Natural killer cell (primary cell): ENCODE measurements at regions not wholly inside any gene's neighbourhood (a gene's known extent, or its start where the extent isn't known, plus 50 kb on each side); places are given as distances from the start of the nearest gene placed in this dataset.

Source experiments
- ATAC-seq, 3 donors: fragments of 150-1000 bp in 2 of 3; fragments of 200-7000 bp in 1 of 3; cut with Tn5 transposase; 1 replicate in 1 of 3; 2 replicates in 2 of 3; pipeline ENCODE4 v1.10.0; 2021; ENCODE audit warnings: mild to moderate bottlenecking in 2 of 3, moderate library complexity in 2 of 3
- DNase-seq, 2 donors: peaks; one replicate each; pipeline versions ENCODE4 v3.0.0 to v3.0.0-alpha.2; 2013 to 2021; ENCODE audit warnings: mixed read lengths in 1 of 2
- H3K27ac ChIP-seq: one replicate; pipeline ENCODE4 v1.5.1; 2013; ENCODE audit warnings: mild to moderate bottlenecking, low read length
- H3K27me3 ChIP-seq: one replicate; pipeline ENCODE4 v1.6.1; 2013; ENCODE audit warnings: low read length; ENCODE audit not compliant: control insufficient read depth, insufficient read depth
- H3K36me3 ChIP-seq: one replicate; pipeline ENCODE4 v1.6.1; 2013; ENCODE audit warnings: low read length; ENCODE audit not compliant: control insufficient read depth, insufficient read depth
- H3K4me1 ChIP-seq: one replicate; pipeline ENCODE4 v1.6.1; 2013; ENCODE audit warnings: low read length; ENCODE audit not compliant: control insufficient read depth, insufficient read depth
- H3K4me3 ChIP-seq: one replicate; pipeline ENCODE4 v1.5.1; 2013; ENCODE audit warnings: low read length
- H3K9me3 ChIP-seq: one replicate; pipeline ENCODE4 v1.6.1; 2013; ENCODE audit warnings: low read length; ENCODE audit not compliant: control insufficient read depth, insufficient read depth
- H3K27ac Mint-ChIP-seq, 2 donors: one replicate each; pipeline ENCODE4 v1.8.0; 2022; ENCODE audit warnings: mild to moderate bottlenecking in 2 of 2, mixed read lengths in 2 of 2, moderate library complexity in 1 of 2
- H3K27me3 Mint-ChIP-seq, 2 donors: one replicate each; pipeline ENCODE4 v1.8.0; 2022; ENCODE audit warnings: low read depth in 2 of 2, mixed read lengths in 2 of 2
- H3K36me3 Mint-ChIP-seq: one replicate; pipeline ENCODE4 v1.8.0; 2022; ENCODE audit warnings: mixed read lengths
- H3K4me1 Mint-ChIP-seq, 2 donors: one replicate each; pipeline ENCODE4 v1.8.0; 2022; ENCODE audit warnings: mixed read lengths in 2 of 2
- H3K4me3 Mint-ChIP-seq: one replicate; pipeline ENCODE4 v1.8.0; 2022; ENCODE audit warnings: mild to moderate bottlenecking, moderate library complexity, mixed read lengths
- H3K9me3 Mint-ChIP-seq, 2 donors: one replicate each; pipeline ENCODE4 v1.8.0; 2022; ENCODE audit warnings: mixed read lengths in 2 of 2
- CTCF ChIP-seq: fragments of 200-600 bp; IDR thresholded peaks from one replicate; pipeline ENCODE4 v1.8.0; 2022; ENCODE audit warnings: antibody characterized with exemption
- WGBS: methylation state at CpG from one replicate; pipeline ENCODE4 v1.1.7; 2013; ENCODE audit warnings: missing lambda C conversion rate; ENCODE audit not compliant: insufficient coverage; 5-methylcytosine and 5-hydroxymethylcytosine counted together
- intact Hi-C: fragments of 100-400 bp; cut with micrococcal nuclease; formaldehyde crosslinking; loops from one replicate; pipeline ENCODE4 v1.14.2; 2022

DNA sequence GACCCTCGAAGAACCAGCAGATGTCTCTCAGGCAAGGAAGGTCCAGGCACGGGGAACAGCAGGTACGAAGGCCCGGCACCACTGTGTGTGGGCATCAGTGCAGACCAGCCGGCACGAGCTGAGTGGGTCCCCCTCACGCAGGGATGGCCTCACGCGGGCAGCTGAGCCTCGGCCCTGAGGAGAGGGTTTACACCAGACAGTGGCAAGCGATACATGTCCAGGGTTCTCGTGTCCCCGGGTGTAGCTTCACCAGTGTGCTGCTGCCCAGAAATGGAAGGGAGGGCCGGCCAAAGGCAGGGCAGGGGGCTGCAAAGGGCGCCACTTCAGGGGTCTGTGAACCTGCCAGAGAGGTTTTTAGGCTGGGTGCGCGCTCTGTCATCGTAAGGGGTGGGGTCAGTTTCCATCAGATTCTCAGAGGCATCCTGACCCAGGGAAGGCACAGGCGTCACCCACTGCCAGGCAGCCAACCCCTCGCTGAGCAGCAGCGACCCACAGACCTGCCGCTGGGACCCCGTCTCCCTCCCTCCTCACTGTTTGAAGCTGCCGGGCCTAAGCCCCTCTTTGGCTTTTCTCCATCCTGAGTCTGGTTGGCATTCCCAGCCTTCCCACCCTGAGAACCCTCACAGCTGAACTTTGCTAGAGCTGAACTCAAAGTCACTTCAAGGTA lies 107.0 kb downstream of the CPZ start:
- Histone ChIP-seq H3K4me3 (no peak overlapping the region), H3K4me1 (no peaks in the 10 kb centered on the region), H3K27me3 (no peaks in the 10 kb centered on the region), H3K36me3 (no peaks in the 10 kb centered on the region), H3K9me3 (no peaks in the 10 kb centered on the region), H3K27ac (no peak overlapping the region)
- ATAC-seq = peak in 1 of 3 donors; percentile 19
- Mint-ChIP-seq H3K4me1 (no peaks in the 10 kb centered on the region), H3K27me3 (no peaks in the 10 kb centered on the region), H3K9me3 (no peaks in the 10 kb centered on the region), H3K36me3 (no peaks in the 10 kb centered on the region), H3K27ac (no peak overlapping the region), H3K4me3 (no peak overlapping the region)
- no peak for TF ChIP-seq CTCF
- WGBS = 87% methylated on average over 24 of the region's 24 CpGs
- intact Hi-C loops = no loop called here
- no peak for DNase-seq

DNA sequence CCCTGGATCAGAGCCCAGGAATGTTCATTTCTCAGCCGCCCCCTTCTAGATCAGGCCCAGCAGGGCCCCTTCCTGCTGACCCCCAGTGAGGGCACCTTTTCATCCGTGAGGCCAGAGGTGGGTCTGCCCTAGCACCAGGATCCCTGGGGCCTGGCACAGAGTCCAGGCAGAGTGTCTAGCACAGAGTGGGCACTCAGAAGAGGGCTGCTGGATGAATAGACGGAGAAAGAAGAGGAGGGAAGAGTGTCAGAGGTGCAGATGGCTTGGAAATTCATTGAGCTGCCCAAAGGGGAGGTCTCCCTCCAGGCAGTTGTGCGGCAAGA lies 106.5 kb downstream of the CPZ start:
- WGBS = 83% methylated on average over 4 of the region's 4 CpGs

DNA sequence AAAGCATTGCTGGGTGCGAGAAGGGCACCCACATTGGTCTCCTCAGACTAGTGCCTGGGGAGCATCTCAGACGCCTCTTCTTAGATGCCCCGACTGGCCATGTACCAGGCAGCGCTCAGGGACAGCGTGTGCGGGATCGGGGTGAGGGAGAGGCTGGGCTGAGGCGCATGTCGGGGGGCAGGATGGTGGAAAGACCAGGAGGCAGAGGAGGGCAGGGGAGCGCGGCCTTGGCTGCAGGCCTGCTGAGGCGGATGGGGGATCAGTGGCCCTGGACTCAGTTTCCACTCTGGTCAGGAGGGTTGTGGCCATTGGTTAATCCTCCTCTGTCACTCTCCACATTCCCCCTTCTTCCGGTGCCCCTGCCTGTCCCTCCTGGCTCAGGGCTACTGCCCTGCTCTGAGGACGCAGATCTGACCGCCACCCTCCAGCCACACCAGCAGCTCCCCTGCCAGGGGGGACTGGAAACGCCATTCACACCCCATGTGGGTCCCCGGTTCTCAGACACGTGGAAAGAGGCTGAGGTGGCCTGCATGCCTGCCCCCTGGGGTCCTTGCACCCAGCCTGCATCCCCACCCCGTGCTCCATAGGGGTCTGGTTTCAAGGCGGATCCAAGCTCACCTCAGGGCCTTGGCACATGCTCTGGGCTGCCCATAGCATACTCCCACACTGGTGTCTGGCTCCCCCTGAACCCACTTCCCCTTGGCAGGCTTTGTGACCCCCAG lies 105.9 kb downstream of the CPZ start:
- H3K27me3 Mint-ChIP-seq = peaks cover 0 to 4% of the 10 kb centered on the region in 2 donors
- Histone ChIP-seq H3K4me1 (no peaks in the 10 kb centered on the region), H3K27ac (no peak overlapping the region), H3K9me3 (no peaks in the 10 kb centered on the region), H3K27me3 (no peaks in the 10 kb centered on the region), H3K36me3 (no peaks in the 10 kb centered on the region), H3K4me3 (no peak overlapping the region)
- no peaks in the 10 kb centered on the region for H3K36me3 Mint-ChIP-seq
- H3K4me1 Mint-ChIP-seq = no peaks in the 10 kb centered on the region
- H3K27ac Mint-ChIP-seq = no peak overlapping the region
- DNase-seq (no peak), ATAC-seq (no peak)
- intact Hi-C loops = no loop called here
- no peaks in the 10 kb centered on the region for H3K9me3 Mint-ChIP-seq
- no peak for TF ChIP-seq CTCF
- H3K4me3 Mint-ChIP-seq = no peak overlapping the region
- 88% methylated on average over 20 of the region's 20 CpGs for WGBS

More for the DNA sequence above, 106.5 kb downstream of the CPZ start:
- no peaks in the 10 kb centered on the region for H3K36me3 ChIP-seq
- H3K9me3 ChIP-seq = no peaks in the 10 kb centered on the region
- no peak overlapping the region for H3K27ac ChIP-seq
- no peak for DNase-seq
- no peak overlapping the region for H3K4me3 ChIP-seq
- Mint-ChIP-seq H3K27me3 (peaks cover 0 to 3% of the 10 kb centered on the region in 2 donors), H3K9me3 (no peaks in the 10 kb centered on the region), H3K4me3 (no peak overlapping the region), H3K4me1 (no peaks in the 10 kb centered on the region), H3K36me3 (no peaks in the 10 kb centered on the region), H3K27ac (no peak overlapping the region)
- no peak for TF ChIP-seq CTCF
- intact Hi-C loops = no loop called here
- ATAC-seq = no peak
- no peaks in the 10 kb centered on the region for H3K4me1 ChIP-seq
- H3K27me3 ChIP-seq = no peaks in the 10 kb centered on the region

- ATAC-seq (no peak), DNase-seq (no peak)
- Histone ChIP-seq H3K4me3 (no peak overlapping the region), H3K9me3 (no peaks in the 10 kb centered on the region), H3K27ac (no peak overlapping the region), H3K36me3 (no peaks in the 10 kb centered on the region), H3K4me1 (no peaks in the 10 kb centered on the region), H3K27me3 (no peaks in the 10 kb centered on the region)
- no peak overlapping the region for H3K4me3 Mint-ChIP-seq
- H3K27ac Mint-ChIP-seq = no peak overlapping the region
- no peak for TF ChIP-seq CTCF
- intact Hi-C loops = no loop called here
- no peaks in the 10 kb centered on the region for H3K9me3 Mint-ChIP-seq
- 74% methylated on average over 7 of the region's 7 CpGs for WGBS
- H3K36me3 Mint-ChIP-seq = no peaks in the 10 kb centered on the region
- H3K27me3 Mint-ChIP-seq = peaks cover 0 to 4% of the 10 kb centered on the region in 2 donors
- no peaks in the 10 kb centered on the region for H3K4me1 Mint-ChIP-seq
Measured at GRCh38 chr4:8697826-8698225, 105.3 kb downstream of the CPZ start.
